Caco-2 (cell line): ENCODE measurements at regions not wholly inside any gene's neighbourhood (a gene's known extent, or its start where the extent isn't known, plus 50 kb on each side); places are given as distances from the start of the nearest gene placed in this dataset.

Experiments
- BruUV-seq: library from RNA; stranded (reverse); fragments of 400-500 nt; replicated peaks from 2 replicates; lab custom pipeline; 2021; lab: Mats Ljungman, UMichigan
- CTCF ChIA-PET: fragments of 300-600 bp; sonication (Branson Sonifier 250); formaldehyde crosslinking; loops from one replicate; lab custom pipeline; 2022; ENCODE audit warnings: antibody characterized with exemption; lab: Charles Lee
- POLR2A ChIA-PET: fragments of 300-600 bp; sonication (Branson Sonifier 250); formaldehyde crosslinking; loops from one replicate; lab custom pipeline; 2022; ENCODE audit warnings: antibody characterized with exemption; lab: Charles Lee
- DNase-seq, 2 experiments: peaks; one replicate each; pipeline versions ENCODE4 v3.0.0 to v3.0.0-alpha.2; 2020 to 2022
- H3K27me3 ChIP-seq: replicated peaks from 2 replicates; pipeline ENCODE4 v1.6.0; 2011; ENCODE audit warnings: low read length; ENCODE audit not compliant: control insufficient read depth, insufficient read depth
- H3K36me3 ChIP-seq: 2 replicates; pipeline ENCODE4 v1.5.1; 2011; ENCODE audit warnings: low read length; ENCODE audit not compliant: control insufficient read depth, insufficient read depth
- H3K4me1 ChIP-seq: fragments of 250-450 bp; sonication (Bioruptor Pico); 2 replicates; pipeline ENCODE4 v1.5.1; 2020; ENCODE audit warnings: mild to moderate bottlenecking
- H3K4me3 ChIP-seq: 2 replicates; pipeline ENCODE4 v1.5.1; 2011; ENCODE audit warnings: low read depth, mild to moderate bottlenecking, control low read depth, low read length
- H3K9me3 ChIP-seq: fragments of 250-450 bp; sonication (Bioruptor Pico); 2 replicates; pipeline ENCODE4 v1.5.1; 2020; ENCODE audit warnings: mild to moderate bottlenecking, moderate library complexity
- H3K27ac Mint-ChIP-seq: one replicate; pipeline ENCODE4 v1.8.0; 2022; ENCODE audit warnings: mixed read lengths; ENCODE audit not compliant: unreplicated experiment
- H3K27me3 Mint-ChIP-seq: one replicate; pipeline ENCODE4 v1.8.0; 2022; ENCODE audit warnings: mixed read lengths; ENCODE audit not compliant: insufficient read depth, unreplicated experiment
- H3K36me3 Mint-ChIP-seq: one replicate; pipeline ENCODE4 v1.8.0; 2022; ENCODE audit warnings: mild to moderate bottlenecking, mixed read lengths; ENCODE audit not compliant: insufficient read depth, unreplicated experiment
- H3K4me1 Mint-ChIP-seq: one replicate; pipeline ENCODE4 v1.8.0; 2022; ENCODE audit warnings: low read depth, mixed read lengths; ENCODE audit not compliant: unreplicated experiment
- H3K4me3 Mint-ChIP-seq: one replicate; pipeline ENCODE4 v1.8.0; 2022; ENCODE audit warnings: mild to moderate bottlenecking, moderate library complexity, mixed read lengths; ENCODE audit not compliant: unreplicated experiment
- H3K9me3 Mint-ChIP-seq: one replicate; pipeline ENCODE4 v1.8.0; 2022; ENCODE audit warnings: mixed read lengths; ENCODE audit not compliant: unreplicated experiment
- CTCF ChIP-seq, 2 experiments: fragments of 200-600 bp in 1 of 2; IDR thresholded peaks; 1 replicate in 1 of 2; 2 replicates in 1 of 2; pipeline versions ENCODE4 v1.5.1 to v1.8.0; 2011 to 2022; ENCODE audit warnings: antibody characterized with exemption in 1 of 2, control low read depth in 1 of 2, inconsistent platforms in 1 of 2, low read depth in 1 of 2, low read length in 1 of 2, mild to moderate bottlenecking in 1 of 2, moderate library complexity in 1 of 2; ENCODE audit not compliant: insufficient read depth in 1 of 2, severe bottlenecking in 1 of 2, unreplicated experiment in 1 of 2
- intact Hi-C: fragments of 100-400 bp; cut with micrococcal nuclease; formaldehyde crosslinking; loops from one replicate; pipeline ENCODE4 v1.10.0; 2022; ENCODE audit not compliant: unreplicated experiment

GRCh38 chr1:38658883-38659282 lies 200.7 kb downstream of the RRAGC start:
- no peaks in the 10 kb centered on the region for H3K9me3 Mint-ChIP-seq
- POLR2A ChIA-PET: no interaction called here

DNA sequence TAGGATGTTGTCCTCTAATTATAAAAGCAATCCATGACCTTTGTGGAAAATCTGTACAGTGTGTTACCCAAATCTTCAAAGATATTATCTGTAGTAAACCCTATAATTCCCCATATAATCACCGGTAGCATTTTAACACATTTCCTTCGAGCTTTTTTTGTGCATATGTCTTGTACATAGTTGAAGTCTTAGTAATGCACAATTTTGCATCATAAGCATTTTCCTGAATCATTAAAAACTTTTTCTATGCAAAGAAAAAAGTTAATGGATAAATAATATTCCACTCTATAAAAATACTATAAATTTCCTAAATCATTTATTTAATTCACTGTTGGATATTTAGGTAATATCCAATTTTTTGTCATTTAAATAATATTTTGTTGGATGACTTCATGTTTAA lies 201.7 kb downstream of the RRAGC start:
- Mint-ChIP-seq H3K4me1 (no peaks in the 10 kb centered on the region), H3K27me3 (peaks cover 14% of the 10 kb centered on the region), H3K27ac (no peak overlapping the region), H3K36me3 (no peaks in the 10 kb centered on the region), H3K4me3 (no peak overlapping the region), H3K9me3 (no peaks in the 10 kb centered on the region)
- CTCF ChIA-PET: no interaction called here
- intact Hi-C loops: no loop called here
- no peaks in the 10 kb centered on the region for H3K27me3 ChIP-seq
- no peak overlapping the region for H3K4me3 ChIP-seq
- no peaks in the 10 kb centered on the region for H3K9me3 ChIP-seq
- DNase-seq: no peak
- no peaks in the 10 kb centered on the region for H3K4me1 ChIP-seq
- POLR2A ChIA-PET: no interaction called here
- no peaks in the 10 kb centered on the region for H3K36me3 ChIP-seq
- TF ChIP-seq CTCF (IDR thresholded peaks at IDR 0.05; ENCODE audit: insufficient read depth in 1 of 2, low read depth in 1 of 2, low read length in 1 of 2, severe bottlenecking in 1 of 2, unreplicated experiment in 1 of 2): no peak
- BruUV-seq: no TSS peak

More at GRCh38 chr1:38658883-38659282, 200.7 kb downstream of the RRAGC start:
- TF ChIP-seq CTCF (IDR thresholded peaks at IDR 0.05; ENCODE audit: insufficient read depth in 1 of 2, low read depth in 1 of 2, low read length in 1 of 2, severe bottlenecking in 1 of 2, unreplicated experiment in 1 of 2): no peak
- no peaks in the 10 kb centered on the region for H3K9me3 ChIP-seq
- no peak for DNase-seq
- no TSS peak for BruUV-seq
- H3K4me1 ChIP-seq: no peaks in the 10 kb centered on the region
- no peak overlapping the region for H3K4me3 ChIP-seq
- Mint-ChIP-seq H3K36me3 (no peaks in the 10 kb centered on the region), H3K4me1 (no peaks in the 10 kb centered on the region), H3K27ac (no peak overlapping the region), H3K4me3 (no peak overlapping the region), H3K27me3 (peaks cover 16% of the 10 kb centered on the region)
- CTCF ChIA-PET: no interaction called here
- no peaks in the 10 kb centered on the region for H3K27me3 ChIP-seq
- intact Hi-C loops: no loop called here
- H3K36me3 ChIP-seq: no peaks in the 10 kb centered on the region

- ChIA-PET CTCF (no interaction called here), POLR2A (no interaction called here)
- Mint-ChIP-seq H3K27ac (no peak overlapping the region), H3K27me3 (peaks cover 14% of the 10 kb centered on the region), H3K4me1 (no peaks in the 10 kb centered on the region), H3K4me3 (no peak overlapping the region), H3K9me3 (no peaks in the 10 kb centered on the region), H3K36me3 (no peaks in the 10 kb centered on the region)
- Histone ChIP-seq H3K36me3 (no peaks in the 10 kb centered on the region), H3K9me3 (no peaks in the 10 kb centered on the region), H3K4me1 (no peaks in the 10 kb centered on the region), H3K4me3 (no peak overlapping the region), H3K27me3 (no peaks in the 10 kb centered on the region)
- TF ChIP-seq CTCF (IDR thresholded peaks at IDR 0.05; ENCODE audit: insufficient read depth in 1 of 2, low read depth in 1 of 2, low read length in 1 of 2, severe bottlenecking in 1 of 2, unreplicated experiment in 1 of 2): no peak
- no peak for DNase-seq
- intact Hi-C loops: no loop called here
- no TSS peak for BruUV-seq
Measured at GRCh38 chr1:38657207-38657840, 202.2 kb downstream of the RRAGC start.
